Esophagus squamous epithelium (tissue), 5 donors: ENCODE measurements at regions not wholly inside any gene's neighbourhood (a gene's known extent, or its start where the extent isn't known, plus 50 kb on each side); places are given as distances from the start of the nearest gene placed in this dataset.
"Not testable (repeated sequence)": the region's sequence is repeated elsewhere in the genome, so short reads cannot be mapped to it uniquely, and the experiment has no call there.

Experiments used
- DNase-seq: peaks from one replicate; lab custom pipeline; 2025; lab: John Stamatoyannopoulos, UW
- H3K27ac ChIP-seq, 4 donors: fragments of 200-600 bp; sonication (generic); one replicate each; pipeline ENCODE4 v1.5.1; 2016 to 2019; ENCODE audit warnings: mild to moderate bottlenecking in 1 of 4
- H3K27me3 ChIP-seq, 4 donors: fragments of 200-600 bp; sonication (generic); 1 replicate in 3 of 4; 2 replicates in 1 of 4; pipeline versions ENCODE4 v1.5.1 to v1.6.0; 2017 to 2021; ENCODE audit warnings: antibody characterized with exemption in 1 of 4
- H3K36me3 ChIP-seq, 3 donors: fragments of 200-600 bp; sonication (generic); one replicate each; pipeline ENCODE4 v1.5.1; 2016 to 2019
- H3K4me1 ChIP-seq, 3 donors: fragments of 200-600 bp; sonication (generic); one replicate each; pipeline ENCODE4 v1.5.1; 2017 to 2019
- H3K4me3 ChIP-seq, 4 donors: fragments of 200-600 bp; sonication (generic); 1 replicate in 3 of 4; 2 replicates in 1 of 4; pipeline ENCODE4 v1.5.1; 2016 to 2019; ENCODE audit warnings: mild to moderate bottlenecking in 2 of 4, moderate library complexity in 1 of 4
- H3K9me3 ChIP-seq, 3 donors: fragments of 200-600 bp; sonication (generic); one replicate each; pipeline ENCODE4 v1.5.1; 2016 to 2019
- POLR2A ChIP-seq, 4 donors: fragments of 450-650 bp; IDR thresholded peaks; one replicate each; pipeline ENCODE4 v1.6.1; 2017; ENCODE audit warnings: antibody characterized with exemption in 4 of 4, mild to moderate bottlenecking in 4 of 4, moderate library complexity in 3 of 4
- WGBS, 2 donors: methylation state at CpG; one replicate each; pipeline ENCODE4 v1.1.5; 2018; 5-methylcytosine and 5-hydroxymethylcytosine counted together
- intact Hi-C: fragments of 100-400 bp; cut with DNase I; formaldehyde crosslinking; loops from one replicate; pipeline ENCODE4 v1.15.0; 2022
- small RNA-seq, 4 donors: library from RNA; depleted of rRNA; stranded (forward); fragments of <200 nt; gene quantifications; one replicate each; pipeline ENCODE3, GENCODE V24; 2016
- TF ChIP-seq, protein P1 (sequence below), 6 experiments: fragments of 450-650 bp in 4 of 6; fragments of 200-600 bp in 2 of 6; sonication (generic) in 2 of 6; IDR thresholded peaks; one replicate each; pipeline ENCODE4 v1.5.1; 2016 to 2019; ENCODE audit warnings: antibody characterized with exemption in 6 of 6, mild to moderate bottlenecking in 4 of 6, moderate library complexity in 4 of 6
- donor health status: DM: yes; HTN: yes; CAD: no.

GRCh38 chrX:9401051-9401450, 63.8 kb upstream of the TBL1X start:
- no peaks in the 10 kb centered on the region for H3K36me3 ChIP-seq
- DNase-seq = no peak
- H3K27ac ChIP-seq = no peak overlapping the region
- intact Hi-C loops = no loop called here
- WGBS, 2 donors = 84 to 87% methylated on average over 6 of the region's 6 CpGs
- no peaks in the 10 kb centered on the region for H3K27me3 ChIP-seq
- no peaks in the 10 kb centered on the region for H3K4me1 ChIP-seq
- no peak overlapping the region for H3K4me3 ChIP-seq
- no peaks in the 10 kb centered on the region for H3K9me3 ChIP-seq
- no peak for TF ChIP-seq POLR2A (IDR thresholded peaks at IDR 0.05)
- TF ChIP-seq, protein P1, sequence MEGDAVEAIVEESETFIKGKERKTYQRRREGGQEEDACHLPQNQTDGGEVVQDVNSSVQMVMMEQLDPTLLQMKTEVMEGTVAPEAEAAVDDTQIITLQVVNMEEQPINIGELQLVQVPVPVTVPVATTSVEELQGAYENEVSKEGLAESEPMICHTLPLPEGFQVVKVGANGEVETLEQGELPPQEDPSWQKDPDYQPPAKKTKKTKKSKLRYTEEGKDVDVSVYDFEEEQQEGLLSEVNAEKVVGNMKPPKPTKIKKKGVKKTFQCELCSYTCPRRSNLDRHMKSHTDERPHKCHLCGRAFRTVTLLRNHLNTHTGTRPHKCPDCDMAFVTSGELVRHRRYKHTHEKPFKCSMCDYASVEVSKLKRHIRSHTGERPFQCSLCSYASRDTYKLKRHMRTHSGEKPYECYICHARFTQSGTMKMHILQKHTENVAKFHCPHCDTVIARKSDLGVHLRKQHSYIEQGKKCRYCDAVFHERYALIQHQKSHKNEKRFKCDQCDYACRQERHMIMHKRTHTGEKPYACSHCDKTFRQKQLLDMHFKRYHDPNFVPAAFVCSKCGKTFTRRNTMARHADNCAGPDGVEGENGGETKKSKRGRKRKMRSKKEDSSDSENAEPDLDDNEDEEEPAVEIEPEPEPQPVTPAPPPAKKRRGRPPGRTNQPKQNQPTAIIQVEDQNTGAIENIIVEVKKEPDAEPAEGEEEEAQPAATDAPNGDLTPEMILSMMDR (IDR thresholded peaks at IDR 0.05) = no peak

DNA sequence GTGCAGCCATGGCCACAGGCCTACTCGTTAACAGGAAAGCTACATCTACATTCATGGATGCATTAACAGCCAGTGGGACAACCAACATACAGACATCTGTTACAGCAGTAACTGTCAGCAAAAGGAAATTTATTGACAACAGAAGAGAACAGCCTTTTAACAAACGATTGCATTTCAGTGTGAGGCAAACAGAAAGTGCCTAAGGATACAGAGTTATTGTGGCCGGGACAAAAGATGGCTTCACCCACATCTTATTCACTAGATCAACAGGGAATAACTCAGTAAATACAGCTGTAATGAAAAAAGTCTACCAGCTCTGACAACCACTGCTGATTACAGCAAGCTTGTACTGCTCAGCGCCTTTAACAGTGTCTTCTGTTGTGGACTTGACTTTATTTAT, 61.5 kb upstream of the TBL1X start:
- 53 to 54% methylated on average over 3 to 4 of the region's 4 CpGs for WGBS, 2 donors
- intact Hi-C loops = no loop called here
- Histone ChIP-seq H3K27ac (no peak overlapping the region), H3K4me3 (no peak overlapping the region), H3K9me3 (no peaks in the 10 kb centered on the region), H3K27me3 (no peaks in the 10 kb centered on the region), H3K4me1 (no peaks in the 10 kb centered on the region), H3K36me3 (no peaks in the 10 kb centered on the region)
- DNase-seq = no peak
- no peak for TF ChIP-seq POLR2A (IDR thresholded peaks at IDR 0.05)
- TF ChIP-seq, protein P1 (IDR thresholded peaks at IDR 0.05) = no peak

DNA sequence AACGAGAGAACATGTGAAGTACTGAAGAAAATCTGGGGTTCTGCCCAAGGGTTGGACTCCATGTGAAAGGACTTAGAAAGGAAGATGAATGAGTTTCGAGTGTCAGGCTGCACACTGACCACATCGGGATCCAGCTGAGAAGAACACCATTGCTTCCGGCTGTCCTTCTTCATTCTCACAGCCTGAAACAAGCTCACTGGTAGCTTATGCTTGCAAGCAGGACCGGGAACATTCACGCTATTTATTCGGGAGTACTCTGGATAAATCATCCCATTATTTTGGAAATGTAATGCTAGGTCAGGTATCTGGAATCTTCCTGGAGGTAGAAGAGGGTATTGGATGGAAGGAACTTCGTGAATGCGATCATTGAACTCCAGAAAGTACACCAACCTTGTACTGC, 59.2 kb upstream of the TBL1X start:
- H3K4me3 ChIP-seq, H3K27ac ChIP-seq, DNase-seq, intact Hi-C loops, H3K27me3 ChIP-seq, H3K36me3 ChIP-seq, H3K9me3 ChIP-seq, H3K4me1 ChIP-seq: not testable (repeated sequence)
- WGBS, 2 donors = 86 to 92% methylated on average over 8 to 9 of the region's 9 CpGs

DNA sequence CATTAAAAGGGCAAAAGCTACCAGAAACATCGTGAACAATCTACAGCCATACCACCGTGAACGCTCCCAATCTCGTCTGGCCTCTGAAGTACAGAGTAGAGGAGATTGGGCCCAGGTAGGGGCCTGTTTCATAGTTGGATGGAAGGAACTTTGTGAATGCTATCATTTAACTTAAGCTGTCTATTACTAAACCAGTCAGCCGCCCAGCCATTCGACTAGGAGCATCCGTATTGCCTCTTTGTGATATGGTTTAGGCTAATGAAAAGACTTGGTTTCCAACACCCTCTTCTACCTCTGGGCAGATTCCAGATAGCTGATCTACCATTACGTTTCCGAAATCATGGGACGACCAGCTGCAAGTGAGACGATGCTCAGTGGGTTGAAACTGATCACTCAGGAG, 54.0 kb upstream of the TBL1X start:
- H3K36me3 ChIP-seq, H3K4me1 ChIP-seq, H3K27ac ChIP-seq, H3K27me3 ChIP-seq, H3K9me3 ChIP-seq, intact Hi-C loops, H3K4me3 ChIP-seq, DNase-seq: not testable (repeated sequence)
- WGBS, 2 donors = 84 to 85% methylated on average over 3 to 4 of the region's 11 CpGs

DNA sequence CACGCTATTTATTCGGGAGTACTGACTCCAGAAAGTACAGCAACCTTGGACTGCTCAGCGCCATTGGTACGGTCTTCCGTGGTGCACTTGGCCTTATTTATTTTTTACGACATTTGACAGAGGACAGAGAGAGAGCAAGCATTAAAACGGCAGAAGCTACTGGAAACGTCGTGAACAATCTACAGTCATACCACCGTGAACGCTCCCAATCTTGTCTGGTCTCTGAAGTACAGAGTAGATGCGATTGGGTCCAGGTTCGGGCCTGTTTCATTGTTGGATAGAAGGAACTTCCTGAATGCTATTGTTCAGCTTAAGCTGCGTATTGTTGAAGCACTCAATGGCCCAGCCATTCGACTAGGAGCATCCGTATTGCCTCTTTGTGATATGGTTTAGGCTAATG, 53.2 kb upstream of the TBL1X start:
- DNase-seq, H3K9me3 ChIP-seq, H3K36me3 ChIP-seq, H3K4me3 ChIP-seq, H3K27me3 ChIP-seq, intact Hi-C loops, H3K27ac ChIP-seq, H3K4me1 ChIP-seq: not testable (repeated sequence)
- WGBS, 2 donors = 75 to 85% methylated on average over 16 of the region's 16 CpGs

GRCh38 chrX:9414416-9414815, 50.4 kb upstream of the TBL1X start:
- Histone ChIP-seq H3K27me3 (no peaks in the 10 kb centered on the region), H3K4me3 (no peak overlapping the region), H3K4me1 (peaks cover 0 to 21% (median 5%) of the 10 kb centered on the region in 3 donors), H3K27ac (no peak overlapping the region), H3K36me3 (no peaks in the 10 kb centered on the region), H3K9me3 (no peaks in the 10 kb centered on the region)
- TF ChIP-seq, protein P1 (IDR thresholded peaks at IDR 0.05) = no peak
- TF ChIP-seq POLR2A (IDR thresholded peaks at IDR 0.05) = no peak
- DNase-seq = no peak
- WGBS, 2 donors = 82 to 91% methylated on average over 10 of the region's 10 CpGs
- intact Hi-C loops = no loop called here

Small RNA genes in the stretch of these regions (small RNA-seq; reads per million reads assigned to genes)
- gene AC119618.1 (0 reads per million in 4 donors), gene RNA5SP499 (0 to 0.14 (median 0.04) reads per million in 4 donors)
